Stimulated activated CD8-positive, alpha-beta memory T cell treated with anti-CD3 and anti-CD28 coated beads, Interleukin-4, amount 100 ng/mL, for 1 hour (primary cell): ENCODE measurements at regions not wholly inside any gene's neighbourhood (a gene's known extent, or its start where the extent isn't known, plus 50 kb on each side); places are given as distances from the start of the nearest gene placed in this dataset.
"Not testable (repeated sequence)": the region's sequence is repeated elsewhere in the genome, so short reads cannot be mapped to it uniquely, and the experiment has no call there.

ENCODE experiments used
- DNase-seq, 2 donors: peaks; one replicate each; pipeline ENCODE4 v3.0.0-alpha.2; 2020; ENCODE audit warnings: low read depth in 2 of 2, low spot score in 1 of 2

GRCh38 chr21:25254491-25255174, 352.6 kb downstream of the MRPL39 start:
- no peak for DNase-seq

GRCh38 chr21:25246546-25246945, 360.7 kb downstream of the MRPL39 start:
- no peak for DNase-seq

GRCh38 chr21:25244735-25245134, 362.5 kb downstream of the MRPL39 start:
- DNase-seq, result no peak

DNA sequence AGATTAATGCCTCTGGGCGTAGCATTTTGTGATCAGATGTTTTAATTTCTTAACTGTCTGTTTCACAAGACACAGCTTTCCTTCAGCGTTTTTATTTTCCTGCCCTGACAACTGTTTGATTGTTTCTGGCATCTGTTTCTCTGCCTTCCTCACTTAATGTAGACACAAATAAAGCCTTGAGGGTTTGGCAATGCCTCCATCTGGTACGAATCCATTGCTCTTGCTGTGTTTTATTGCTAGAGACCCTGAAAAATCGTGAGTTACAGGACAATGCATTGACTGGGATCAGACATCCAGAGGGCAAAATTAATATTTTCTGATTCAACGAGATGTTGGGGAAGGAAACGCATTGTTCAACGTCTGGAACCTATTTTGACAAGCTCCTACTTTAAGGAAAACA, 363.5 kb downstream of the MRPL39 start:
- no peak for DNase-seq

- DNase-seq, result no peak
Measured at GRCh38 chr21:25240974-25241373, 366.3 kb downstream of the MRPL39 start.

DNA sequence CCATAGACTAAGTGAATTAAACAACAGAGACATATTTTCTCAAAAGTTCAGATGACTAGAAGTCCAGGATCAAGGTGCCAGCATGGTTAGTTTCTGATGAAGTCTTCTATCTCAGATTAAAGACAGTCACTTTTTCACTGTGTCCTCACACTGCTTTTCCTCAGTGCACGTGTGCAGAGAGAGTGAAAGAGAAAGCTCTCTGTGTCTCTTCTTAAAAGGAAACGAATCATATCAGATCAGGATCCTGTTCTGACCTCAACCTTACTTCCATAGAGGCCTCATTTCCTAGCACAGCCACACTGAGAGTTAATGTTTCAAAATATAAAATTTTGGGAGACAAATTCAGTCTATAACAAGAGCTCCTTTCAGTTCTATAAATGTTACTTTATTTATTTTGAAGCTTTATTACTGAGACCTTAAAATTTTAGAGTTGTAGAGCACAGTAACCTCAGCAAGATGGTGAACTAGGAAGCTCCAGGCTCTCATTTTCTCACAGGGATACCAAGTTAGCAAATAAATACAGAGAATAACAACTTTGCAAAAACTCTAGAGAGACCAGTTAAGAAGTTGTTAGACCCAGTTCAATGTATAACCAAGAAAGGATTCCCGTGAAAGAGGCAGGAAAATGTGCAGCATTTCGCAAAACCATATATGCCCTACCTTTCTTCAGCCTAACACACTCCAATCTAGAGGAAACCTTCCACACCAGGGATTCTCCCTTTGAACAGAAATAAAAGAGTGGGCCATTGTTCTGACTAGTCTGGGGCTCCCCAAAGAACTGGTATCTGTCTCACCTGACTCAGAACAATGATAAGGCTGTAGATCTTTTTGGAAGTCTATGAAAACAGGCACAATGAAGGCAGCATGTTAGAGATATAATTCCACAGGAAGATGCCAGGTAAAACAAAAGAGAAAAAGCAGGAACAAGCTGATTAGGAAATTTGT, 372.2 kb downstream of the MRPL39 start:
- no peak for DNase-seq

GRCh38 chr21:25220954-25221353, 386.3 kb downstream of the MRPL39 start:
- DNase-seq, result no peak

- DNase-seq, result no peak
Measured at GRCh38 chr21:25220169-25220568, 387.1 kb downstream of the MRPL39 start.

DNA sequence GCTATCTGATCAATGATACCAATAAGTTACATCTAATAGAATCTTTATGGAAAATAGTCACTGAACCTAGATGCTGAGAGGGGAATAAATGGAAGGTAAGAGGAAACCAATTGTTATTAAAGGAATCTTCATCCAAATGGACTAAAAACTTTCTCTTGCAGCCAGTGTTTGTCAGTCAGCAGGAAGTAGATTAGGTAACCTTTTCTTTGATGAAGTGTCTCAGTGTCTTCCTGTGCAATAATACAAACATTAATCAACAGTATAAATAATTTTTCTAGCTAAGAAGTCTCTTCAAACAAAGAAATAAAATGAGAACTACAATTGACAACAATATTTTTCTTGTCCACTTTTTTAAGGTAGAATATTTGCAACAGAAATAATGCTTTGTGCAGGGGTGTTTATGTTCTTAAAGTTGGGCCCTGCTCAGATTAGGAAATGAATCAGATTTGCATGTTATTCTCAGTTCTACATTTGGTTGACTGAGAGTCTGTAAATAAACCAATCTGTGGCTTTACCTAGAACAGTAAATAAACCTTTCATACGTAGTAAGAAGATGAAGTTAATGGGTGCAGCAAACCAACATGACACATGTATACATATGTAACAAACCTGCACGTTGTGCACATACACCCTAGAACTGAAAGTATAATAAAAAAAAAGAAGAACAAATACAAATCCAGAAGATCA, 391.4 kb downstream of the MRPL39 start:
- no peak for DNase-seq

GRCh38 chr21:25214676-25215075, 392.6 kb downstream of the MRPL39 start:
- no peak for DNase-seq

GRCh38 chr21:25199944-25200343, 407.3 kb downstream of the MRPL39 start:
- no peak for DNase-seq

- DNase-seq, result no peak
Measured at GRCh38 chr21:25191141-25191540, 416.1 kb downstream of the MRPL39 start.

GRCh38 chr21:25189497-25189896, 417.8 kb downstream of the MRPL39 start:
- DNase-seq, result no peak

DNA sequence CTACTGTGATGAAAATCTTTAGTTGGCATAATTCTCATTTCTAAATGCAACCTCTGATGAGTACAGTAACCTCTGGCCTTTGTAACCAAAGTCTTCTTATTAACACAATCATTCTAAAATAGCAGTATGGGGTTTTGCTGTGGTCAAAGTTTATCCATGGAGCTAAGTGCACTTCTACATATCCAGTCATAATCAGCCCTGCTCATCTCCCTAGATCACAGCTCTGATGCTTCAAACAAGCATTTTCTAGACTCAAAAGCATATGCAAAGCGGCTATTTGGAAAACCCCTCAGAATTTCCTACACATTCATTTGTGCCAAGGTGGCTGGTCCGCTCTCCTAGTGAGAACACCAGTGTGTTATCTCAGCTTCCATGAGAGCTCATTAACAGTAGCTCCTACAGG, 418.6 kb downstream of the MRPL39 start:
- no peak for DNase-seq

GRCh38 chr21:25186273-25186672, 421.0 kb downstream of the MRPL39 start:
- DNase-seq, result no peak

DNA sequence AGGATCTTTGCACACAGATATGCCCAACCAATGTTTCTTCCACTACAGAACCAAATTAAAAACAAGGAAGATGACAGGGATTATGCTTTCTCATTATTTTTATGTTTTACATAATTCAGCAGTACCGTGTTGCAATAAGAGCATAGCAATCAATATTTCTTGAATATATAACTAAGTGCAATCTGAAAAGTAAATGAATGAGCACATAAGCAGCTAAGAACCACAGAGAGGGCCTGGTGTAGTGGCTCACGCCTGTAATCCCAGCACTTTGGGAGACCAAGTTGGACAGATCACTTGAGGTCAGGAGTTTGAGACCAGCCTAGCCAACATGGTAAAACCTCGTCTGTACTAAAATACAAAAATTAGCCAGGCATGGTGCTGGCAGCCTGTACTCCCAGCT, 423.7 kb downstream of the MRPL39 start:
- no peak for DNase-seq

DNA sequence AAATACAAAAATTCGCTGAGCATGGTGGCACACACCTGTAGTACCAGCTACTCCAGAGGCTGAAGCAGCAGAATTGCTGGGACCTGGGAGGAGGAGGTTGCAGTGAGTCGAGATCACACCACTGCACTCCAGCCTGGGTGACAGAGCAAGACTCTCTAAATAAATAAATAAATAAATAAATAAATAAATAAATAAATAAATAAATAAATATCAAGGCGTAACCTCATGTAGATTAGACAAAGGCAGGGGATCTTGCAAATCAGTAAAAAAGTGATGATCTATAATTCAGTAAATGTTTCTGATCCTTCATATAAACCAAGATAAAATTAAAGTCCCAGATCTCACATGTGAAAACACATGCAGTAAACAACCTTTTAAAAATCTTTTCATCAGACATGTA, 425.6 kb downstream of the MRPL39 start:
- not testable (repeated sequence) for DNase-seq

DNA sequence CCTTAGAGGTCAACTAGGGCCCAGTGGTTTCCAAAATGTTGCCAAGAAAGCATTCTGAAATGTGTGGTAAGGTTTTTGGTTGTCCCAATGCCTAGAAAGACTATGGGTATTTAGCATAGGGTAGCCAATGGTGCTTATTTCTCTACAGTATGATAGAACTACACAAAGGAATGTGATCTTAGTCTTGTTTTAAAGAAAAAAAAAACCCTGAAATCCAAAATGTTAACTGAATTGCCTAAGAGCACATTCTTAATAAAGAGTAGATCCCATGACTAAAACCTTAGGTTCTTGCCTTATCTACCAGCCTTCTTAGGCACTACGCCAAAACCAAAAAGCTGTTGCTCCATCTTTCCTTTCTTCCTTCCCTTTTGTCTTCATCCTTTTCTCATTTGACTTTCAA, 428.2 kb downstream of the MRPL39 start:
- no peak for DNase-seq

GRCh38 chr21:25176637-25177412, 430.5 kb downstream of the MRPL39 start:
- DNase-seq, result no peak

DNA sequence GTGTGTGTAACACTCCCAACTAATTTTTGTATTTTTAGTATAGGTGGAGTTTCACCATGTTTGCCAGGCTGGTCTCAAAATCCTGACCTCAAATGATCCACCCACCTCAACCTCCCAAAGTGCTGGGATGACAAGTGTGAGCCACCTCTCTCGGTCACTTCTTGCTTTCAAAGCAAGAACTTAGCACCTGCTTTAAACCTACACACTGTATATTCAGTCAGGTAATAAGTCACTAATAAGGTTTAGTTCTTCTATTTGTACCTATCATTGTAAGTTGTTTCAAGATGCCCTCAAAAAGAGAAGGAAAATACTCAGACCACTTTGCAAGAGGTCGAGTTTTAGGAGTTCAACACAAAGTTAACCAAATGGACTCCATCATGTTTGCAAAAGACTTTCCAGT, 431.3 kb downstream of the MRPL39 start:
- no peak for DNase-seq

DNA sequence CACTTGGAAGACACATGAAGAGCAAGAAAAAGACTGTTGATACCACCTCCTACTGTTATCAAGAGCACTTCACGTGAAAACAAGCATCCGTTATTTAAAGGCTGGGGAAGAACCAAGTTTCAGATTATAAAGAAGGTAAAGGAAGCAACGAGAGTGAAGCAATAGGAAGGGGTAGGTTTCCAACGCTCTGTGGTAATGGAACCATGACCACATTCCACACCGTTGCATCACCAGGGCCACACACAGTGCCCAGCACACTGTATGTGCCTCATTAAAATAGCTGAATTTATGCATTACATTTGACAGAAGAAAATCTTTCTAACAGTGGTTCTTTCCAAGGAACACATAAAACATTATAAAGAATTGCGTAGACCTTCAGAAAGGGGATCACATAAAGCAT, 435.8 kb downstream of the MRPL39 start:
- DNase-seq, result no peak
